ENCODE measurements at regions not wholly inside any gene's neighbourhood (a gene's known extent, or its start where the extent isn't known, plus 50 kb on each side); places are given as distances from the start of the nearest gene placed in this dataset.

DNA sequence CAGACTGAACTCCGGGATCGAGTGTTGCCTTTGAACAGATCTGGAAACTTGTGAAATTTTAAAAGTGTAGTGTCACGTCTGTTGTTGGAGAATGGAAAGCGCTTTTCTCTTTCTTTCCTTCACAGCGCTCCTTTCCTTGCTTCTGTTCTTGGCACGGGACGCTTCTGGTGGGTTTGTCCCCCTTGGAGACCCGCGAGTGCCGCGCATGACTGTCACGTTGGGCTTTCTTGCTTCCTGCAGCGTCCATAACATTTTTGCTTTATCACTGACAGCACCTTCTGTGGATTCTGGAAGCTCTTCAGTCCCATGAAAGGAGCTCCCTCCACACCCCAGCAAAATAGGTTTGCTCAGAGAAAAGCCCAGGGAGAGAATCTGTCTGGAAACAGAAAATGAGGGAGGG is 193.0 kb upstream of the TMEM132C start (continued):
- TF ChIP-seq NANOG (IDR thresholded peaks at IDR 0.05; ENCODE audit: insufficient read depth, low read depth, low read length, poor library complexity, severe bottlenecking): no peak
- TF ChIP-seq CEBPB (IDR thresholded peaks at IDR 0.05; ENCODE audit: low read depth, low read length): no peak
- TF ChIP-seq USF2 (IDR thresholded peaks at IDR 0.05; ENCODE audit: low read length): no peak
- TF ChIP-seq HDAC6 (IDR thresholded peaks at IDR 0.05; ENCODE audit: low read depth, low read length): no peak
